ENCODE measurements at regions not wholly inside any gene's neighbourhood (a gene's known extent, or its start where the extent isn't known, plus 50 kb on each side); places are given as distances from the start of the nearest gene placed in this dataset.

DNA sequence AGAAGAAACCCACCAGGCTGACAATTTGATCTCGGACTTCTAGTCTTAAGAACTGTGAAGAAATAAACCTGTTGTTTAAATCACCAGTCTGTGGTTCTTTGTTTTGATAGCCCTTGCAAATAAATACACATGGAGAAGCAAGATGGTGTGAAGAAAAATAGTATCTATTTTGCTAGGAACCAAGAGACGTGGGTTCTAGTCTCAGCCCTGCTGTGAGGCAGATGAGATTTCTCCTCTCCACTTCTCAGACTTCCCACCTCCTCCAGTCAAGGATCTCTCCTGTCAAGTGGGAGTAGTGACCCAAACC, 294.9 kb upstream of the JARID2 start:
- H3F3A ChIP-seq (ENCODE audit: insufficient read depth), result no peaks in the 10 kb centered on the region
- H3K9ac ChIP-seq (ENCODE audit: low read length), result no peak overlapping the region
- no peaks in the 10 kb centered on the region for H3K27me3 ChIP-seq (ENCODE audit: low read length)
- no peak overlapping the region for H3K4me3 ChIP-seq (ENCODE audit: insufficient read depth, low read length, poor library complexity, severe bottlenecking)
- no peak for TF ChIP-seq EZH2phosphoT487 (conservative IDR thresholded peaks at IDR 0.05; ENCODE audit: low read length)
- TF ChIP-seq, protein P1, sequence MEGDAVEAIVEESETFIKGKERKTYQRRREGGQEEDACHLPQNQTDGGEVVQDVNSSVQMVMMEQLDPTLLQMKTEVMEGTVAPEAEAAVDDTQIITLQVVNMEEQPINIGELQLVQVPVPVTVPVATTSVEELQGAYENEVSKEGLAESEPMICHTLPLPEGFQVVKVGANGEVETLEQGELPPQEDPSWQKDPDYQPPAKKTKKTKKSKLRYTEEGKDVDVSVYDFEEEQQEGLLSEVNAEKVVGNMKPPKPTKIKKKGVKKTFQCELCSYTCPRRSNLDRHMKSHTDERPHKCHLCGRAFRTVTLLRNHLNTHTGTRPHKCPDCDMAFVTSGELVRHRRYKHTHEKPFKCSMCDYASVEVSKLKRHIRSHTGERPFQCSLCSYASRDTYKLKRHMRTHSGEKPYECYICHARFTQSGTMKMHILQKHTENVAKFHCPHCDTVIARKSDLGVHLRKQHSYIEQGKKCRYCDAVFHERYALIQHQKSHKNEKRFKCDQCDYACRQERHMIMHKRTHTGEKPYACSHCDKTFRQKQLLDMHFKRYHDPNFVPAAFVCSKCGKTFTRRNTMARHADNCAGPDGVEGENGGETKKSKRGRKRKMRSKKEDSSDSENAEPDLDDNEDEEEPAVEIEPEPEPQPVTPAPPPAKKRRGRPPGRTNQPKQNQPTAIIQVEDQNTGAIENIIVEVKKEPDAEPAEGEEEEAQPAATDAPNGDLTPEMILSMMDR (IDR thresholded peaks at IDR 0.05; ENCODE audit: insufficient read depth, low read length, poor library complexity, severe bottlenecking), result no peak
- H3K9me3 ChIP-seq (ENCODE audit: insufficient read depth, low read length), result no peaks in the 10 kb centered on the region
- no peaks in the 10 kb centered on the region for H4K20me1 ChIP-seq (ENCODE audit: low read depth, low read length)
- no peak overlapping the region for H3K4me2 ChIP-seq (ENCODE audit: low read depth, low read length, poor library complexity, severe bottlenecking)
- H2AFZ ChIP-seq (ENCODE audit: low read depth, low read length, severe bottlenecking), result no peak overlapping the region
- no peaks in the 10 kb centered on the region for H3K79me2 ChIP-seq (ENCODE audit: insufficient read depth, low read length)
- H3K36me3 ChIP-seq (ENCODE audit: low read length), result no peaks in the 10 kb centered on the region
- no peak overlapping the region for H3K27ac ChIP-seq (ENCODE audit: low read depth, low read length)
- no peaks in the 10 kb centered on the region for H3K9me2 ChIP-seq (replicated peaks; ENCODE audit: insufficient read depth, low read length)

DNA sequence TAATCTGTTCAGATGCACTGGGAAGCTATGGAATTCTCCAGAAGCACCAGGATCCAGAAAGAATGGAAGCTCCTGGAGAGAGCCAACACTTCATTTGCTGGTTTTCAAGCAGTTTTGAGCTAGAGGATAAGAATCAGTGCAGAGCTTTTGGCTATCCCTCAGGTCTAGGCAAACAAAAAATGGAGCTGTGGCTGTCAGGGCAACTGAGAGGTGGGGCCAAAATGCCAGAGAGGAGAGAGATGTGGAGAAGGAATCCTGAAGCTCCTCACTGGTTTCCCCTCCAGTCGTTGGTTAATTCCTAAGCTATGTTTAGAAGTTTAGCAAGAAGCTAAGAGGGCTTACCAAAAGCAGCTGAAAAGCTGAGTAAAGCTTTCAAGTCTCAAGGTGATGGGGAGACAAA, 294.2 kb upstream of the JARID2 start:
- Histone ChIP-seq H4K20me1 (ENCODE audit: low read depth, low read length) (no peaks in the 10 kb centered on the region), H3K36me3 (ENCODE audit: low read length) (no peaks in the 10 kb centered on the region), H2AFZ (ENCODE audit: low read depth, low read length, severe bottlenecking) (no peak overlapping the region), H3K4me2 (ENCODE audit: low read depth, low read length, poor library complexity, severe bottlenecking) (no peak overlapping the region), H3F3A (ENCODE audit: insufficient read depth) (no peaks in the 10 kb centered on the region), H3K4me3 (ENCODE audit: insufficient read depth, low read length, poor library complexity, severe bottlenecking) (no peak overlapping the region), H3K9me2 (replicated peaks; ENCODE audit: insufficient read depth, low read length) (no peaks in the 10 kb centered on the region), H3K9ac (ENCODE audit: low read length) (no peak overlapping the region), H3K79me2 (ENCODE audit: insufficient read depth, low read length) (no peaks in the 10 kb centered on the region), H3K27ac (ENCODE audit: low read depth, low read length) (no peak overlapping the region), H3K27me3 (ENCODE audit: low read length) (no peaks in the 10 kb centered on the region), H3K9me3 (ENCODE audit: insufficient read depth, low read length) (no peaks in the 10 kb centered on the region)
- no peak for TF ChIP-seq EZH2phosphoT487 (conservative IDR thresholded peaks at IDR 0.05; ENCODE audit: low read length)
- TF ChIP-seq, protein P1 (IDR thresholded peaks at IDR 0.05; ENCODE audit: insufficient read depth, low read length, poor library complexity, severe bottlenecking), result no peak

DNA sequence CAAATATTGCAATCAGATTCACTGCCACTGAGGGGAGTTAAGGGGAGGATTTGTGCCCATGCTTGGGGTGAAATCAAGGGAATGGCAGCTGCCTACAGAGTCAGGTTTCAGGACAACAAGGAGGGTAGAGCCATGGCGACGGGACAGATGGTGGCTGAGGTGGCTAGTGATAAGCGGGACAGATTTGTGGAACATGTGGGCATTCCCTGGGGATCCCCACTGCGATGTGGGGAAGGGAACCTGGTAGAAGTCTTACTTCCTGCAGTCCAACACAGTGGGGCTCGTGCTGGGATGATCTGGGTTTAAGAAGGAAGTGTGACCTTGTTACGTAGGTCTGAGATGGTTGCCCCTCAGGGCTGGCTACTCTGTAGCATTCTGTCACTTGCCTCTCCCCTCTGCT, 292.0 kb upstream of the JARID2 start:
- H3K4me3 ChIP-seq (ENCODE audit: insufficient read depth, low read length, poor library complexity, severe bottlenecking), result no peak overlapping the region
- no peak for TF ChIP-seq EZH2phosphoT487 (conservative IDR thresholded peaks at IDR 0.05; ENCODE audit: low read length)
- TF ChIP-seq, protein P1 (IDR thresholded peaks at IDR 0.05; ENCODE audit: insufficient read depth, low read length, poor library complexity, severe bottlenecking), result no peak
- H3K36me3 ChIP-seq (ENCODE audit: low read length), result no peaks in the 10 kb centered on the region
- no peak overlapping the region for H3K27ac ChIP-seq (ENCODE audit: low read depth, low read length)
- no peaks in the 10 kb centered on the region for H3K79me2 ChIP-seq (ENCODE audit: insufficient read depth, low read length)
- no peaks in the 10 kb centered on the region for H4K20me1 ChIP-seq (ENCODE audit: low read depth, low read length)
- no peak overlapping the region for H3K9ac ChIP-seq (ENCODE audit: low read length)
- no peaks in the 10 kb centered on the region for H3K9me2 ChIP-seq (replicated peaks; ENCODE audit: insufficient read depth, low read length)
- H3K9me3 ChIP-seq (ENCODE audit: insufficient read depth, low read length), result no peaks in the 10 kb centered on the region
- no peaks in the 10 kb centered on the region for H3F3A ChIP-seq (ENCODE audit: insufficient read depth)
- no peak overlapping the region for H2AFZ ChIP-seq (ENCODE audit: low read depth, low read length, severe bottlenecking)
- no peaks in the 10 kb centered on the region for H3K27me3 ChIP-seq (ENCODE audit: low read length)
- no peak overlapping the region for H3K4me2 ChIP-seq (ENCODE audit: low read depth, low read length, poor library complexity, severe bottlenecking)
